Gastroesophageal sphincter (tissue), 4 donors: ENCODE measurements at regions not wholly inside any gene's neighbourhood (a gene's known extent, or its start where the extent isn't known, plus 50 kb on each side); places are given as distances from the start of the nearest gene placed in this dataset.
A peak's percentile ranks its signal among the peaks of the same experiment; 100 is the strongest.
"Not testable (repeated sequence)": the region's sequence is repeated elsewhere in the genome, so short reads cannot be mapped to it uniquely, and the experiment has no call there.

ENCODE experiments used
- ATAC-seq: fragments of 150-250 bp; one replicate; pipeline ENCODE4 v1.9.1; 2016; ENCODE audit warnings: mild to moderate bottlenecking, moderate library complexity
- H3K27ac ChIP-seq, 4 donors: fragments of 200-600 bp; sonication (generic) in 3 of 4; 1 replicate in 3 of 4; 2 replicates in 1 of 4; pipeline ENCODE4 v1.5.1; 2016 to 2019
- H3K27me3 ChIP-seq: fragments of 200-600 bp; sonication (generic); one replicate; pipeline ENCODE4 v1.5.1; 2019
- H3K36me3 ChIP-seq, 2 donors: fragments of 200-600 bp; sonication (generic); one replicate each; pipeline ENCODE4 v1.5.1; 2019; ENCODE audit warnings: control low read depth in 1 of 2
- H3K4me1 ChIP-seq, 3 donors: fragments of 200-600 bp; sonication (generic); 1 replicate in 2 of 3; 2 replicates in 1 of 3; pipeline ENCODE4 v1.5.1; 2016 to 2019; ENCODE audit warnings: control low read depth in 2 of 3
- H3K4me3 ChIP-seq, 2 donors: fragments of 200-600 bp; sonication (generic); one replicate each; pipeline ENCODE4 v1.5.1; 2019; ENCODE audit warnings: mild to moderate bottlenecking in 1 of 2, moderate library complexity in 1 of 2
- H3K9me3 ChIP-seq, 3 donors: fragments of 200-600 bp; sonication (generic); one replicate each; pipeline ENCODE4 v1.5.1; 2017 to 2019; ENCODE audit warnings: control low read depth in 2 of 3
- CTCF ChIP-seq, 4 experiments: fragments of 200-600 bp in 2 of 4; fragments of 450-650 bp in 2 of 4; sonication (generic) in 1 of 4; IDR thresholded peaks; one replicate each; pipeline ENCODE4 v1.5.1; 2017 to 2019; ENCODE audit warnings: antibody characterized with exemption in 4 of 4, mild to moderate bottlenecking in 2 of 4, moderate library complexity in 2 of 4
- EP300 ChIP-seq: sonication (generic); formaldehyde crosslinking; IDR thresholded peaks from one replicate; pipeline ENCODE4 v1.6.1; 2017; ENCODE audit warnings: antibody characterized with exemption, mild to moderate bottlenecking
- POLR2A ChIP-seq, 2 donors: fragments of 450-650 bp; IDR thresholded peaks; one replicate each; pipeline ENCODE4 v1.6.1; 2017; ENCODE audit warnings: antibody characterized with exemption in 2 of 2, mild to moderate bottlenecking in 2 of 2, moderate library complexity in 1 of 2
- POLR2AphosphoS5 ChIP-seq: sonication (generic); formaldehyde crosslinking; IDR thresholded peaks from one replicate; pipeline ENCODE4 v1.6.1; 2017; ENCODE audit warnings: antibody characterized with exemption
- WGBS, 2 donors: methylation state at CpG; one replicate each; pipeline ENCODE4 v1.1.5; 2018; ENCODE audit warnings: low coverage in 1 of 2; 5-methylcytosine and 5-hydroxymethylcytosine counted together

GRCh38 chr12:131444220-131445164 lies 266.4 kb upstream of the SFSWAP start:
- TF ChIP-seq POLR2AphosphoS5 (no peak), EP300 (no peak), CTCF (IDR thresholded peaks at IDR 0.05) (no peak), POLR2A (IDR thresholded peaks at IDR 0.05) (no peak)
- Histone ChIP-seq H3K36me3 (no peaks in the 10 kb centered on the region), H3K27me3 (peaks cover 24% of the 10 kb centered on the region), H3K27ac (no peak overlapping the region), H3K9me3 (peaks cover 0 to 14% (median 0%) of the 10 kb centered on the region in 3 donors), H3K4me1 (no peaks in the 10 kb centered on the region), H3K4me3 (no peak overlapping the region)
- ATAC-seq: peak; percentile 17
- WGBS, 2 donors: 80% methylated on average over 1 of the region's 24 CpGs; no CpG with 5 or more reads in 1 of the 2 donors

GRCh38 chr12:131445184-131445774 lies 265.6 kb upstream of the SFSWAP start:
- no peak overlapping the region for H3K4me3 ChIP-seq
- peaks cover 24% of the 10 kb centered on the region for H3K27me3 ChIP-seq
- no peaks in the 10 kb centered on the region for H3K4me1 ChIP-seq
- TF ChIP-seq POLR2AphosphoS5: no peak
- TF ChIP-seq POLR2A (IDR thresholded peaks at IDR 0.05): no peak
- TF ChIP-seq CTCF (IDR thresholded peaks at IDR 0.05): no peak
- no peak for TF ChIP-seq EP300
- ATAC-seq: no peak
- no peak overlapping the region for H3K27ac ChIP-seq
- 67 to 73% methylated on average over 5 of the region's 13 CpGs for WGBS, 2 donors
- no peaks in the 10 kb centered on the region for H3K36me3 ChIP-seq
- peaks cover 0 to 20% (median 0%) of the 10 kb centered on the region in 3 donors for H3K9me3 ChIP-seq

GRCh38 chr12:131445795-131446194 lies 265.1 kb upstream of the SFSWAP start:
- no peak for ATAC-seq
- no peak overlapping the region for H3K27ac ChIP-seq
- H3K4me1 ChIP-seq: no peaks in the 10 kb centered on the region
- TF ChIP-seq EP300 (no peak), CTCF (IDR thresholded peaks at IDR 0.05) (no peak), POLR2AphosphoS5 (no peak), POLR2A (IDR thresholded peaks at IDR 0.05) (no peak)
- 44 to 50% methylated on average over 5 to 8 of the region's 12 CpGs for whole genome bisulfite sequencing, 2 donors
- peaks cover 0 to 25% (median 0%) of the 10 kb centered on the region in 3 donors for H3K9me3 ChIP-seq
- H3K36me3 ChIP-seq: no peaks in the 10 kb centered on the region
- H3K4me3 ChIP-seq: no peak overlapping the region
- H3K27me3 ChIP-seq: peaks cover 24% of the 10 kb centered on the region

- not testable (repeated sequence) for H3K4me3 ChIP-seq, H3K36me3 ChIP-seq, ATAC-seq, H3K27ac ChIP-seq, H3K4me1 ChIP-seq
- WGBS, 2 donors: 77 to 87% methylated on average over 1 to 7 of the region's 14 CpGs
- H3K27me3 ChIP-seq: peaks cover 24% of the 10 kb centered on the region
- H3K9me3 ChIP-seq: peaks cover 0 to 41% (median 0%) of the 10 kb centered on the region in 3 donors
These were observed 263.3 kb upstream of the SFSWAP start for GRCh38 chr12:131447636-131448035.

GRCh38 chr12:131448254-131448795 lies 262.6 kb upstream of the SFSWAP start:
- H3K36me3 ChIP-seq: no peaks in the 10 kb centered on the region
- H3K27me3 ChIP-seq: peaks cover 24% of the 10 kb centered on the region
- peaks cover 0 to 41% (median 0%) of the 10 kb centered on the region in 3 donors for H3K9me3 ChIP-seq
- ATAC-seq: no peak
- 85 to 100% methylated on average over 1 to 10 of the region's 13 CpGs for WGBS, 2 donors
- no peak overlapping the region for H3K4me3 ChIP-seq
- H3K4me1 ChIP-seq: no peaks in the 10 kb centered on the region
- TF ChIP-seq POLR2A (IDR thresholded peaks at IDR 0.05) (no peak), POLR2AphosphoS5 (no peak), CTCF (IDR thresholded peaks at IDR 0.05) (no peak), EP300 (no peak)
- H3K27ac ChIP-seq: no peak overlapping the region
